ENCODE measurements at regions not wholly inside any gene's neighbourhood (a gene's known extent, or its start where the extent isn't known, plus 50 kb on each side); places are given as distances from the start of the nearest gene placed in this dataset.

DNA sequence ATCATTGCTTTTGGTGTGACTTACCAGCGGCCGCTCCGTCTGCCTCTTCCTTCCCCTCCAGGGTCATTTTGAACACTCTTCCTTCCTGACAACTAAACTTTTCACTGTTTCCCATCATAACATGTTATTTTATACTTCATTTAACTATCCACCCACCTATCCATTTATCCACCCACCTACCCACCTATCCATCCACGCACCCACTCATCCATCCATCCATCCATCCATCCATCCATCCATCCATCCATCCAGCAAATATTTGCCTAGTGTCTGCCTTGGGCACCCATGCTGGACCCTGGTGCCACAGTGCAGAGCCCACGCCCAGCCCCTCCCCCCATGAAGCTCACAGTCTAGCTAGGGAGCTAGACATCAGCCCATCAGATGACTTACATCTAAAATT lies 254.9 kb downstream of the TLE3 start:
- TF ChIP-seq, protein P1, sequence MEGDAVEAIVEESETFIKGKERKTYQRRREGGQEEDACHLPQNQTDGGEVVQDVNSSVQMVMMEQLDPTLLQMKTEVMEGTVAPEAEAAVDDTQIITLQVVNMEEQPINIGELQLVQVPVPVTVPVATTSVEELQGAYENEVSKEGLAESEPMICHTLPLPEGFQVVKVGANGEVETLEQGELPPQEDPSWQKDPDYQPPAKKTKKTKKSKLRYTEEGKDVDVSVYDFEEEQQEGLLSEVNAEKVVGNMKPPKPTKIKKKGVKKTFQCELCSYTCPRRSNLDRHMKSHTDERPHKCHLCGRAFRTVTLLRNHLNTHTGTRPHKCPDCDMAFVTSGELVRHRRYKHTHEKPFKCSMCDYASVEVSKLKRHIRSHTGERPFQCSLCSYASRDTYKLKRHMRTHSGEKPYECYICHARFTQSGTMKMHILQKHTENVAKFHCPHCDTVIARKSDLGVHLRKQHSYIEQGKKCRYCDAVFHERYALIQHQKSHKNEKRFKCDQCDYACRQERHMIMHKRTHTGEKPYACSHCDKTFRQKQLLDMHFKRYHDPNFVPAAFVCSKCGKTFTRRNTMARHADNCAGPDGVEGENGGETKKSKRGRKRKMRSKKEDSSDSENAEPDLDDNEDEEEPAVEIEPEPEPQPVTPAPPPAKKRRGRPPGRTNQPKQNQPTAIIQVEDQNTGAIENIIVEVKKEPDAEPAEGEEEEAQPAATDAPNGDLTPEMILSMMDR (IDR thresholded peaks at IDR 0.05), result no peak
- peaks cover 0 to 17% (median 7%) of the 10 kb centered on the region in 7 donors for H3K27me3 ChIP-seq
- peaks cover 0 to 14% (median 0%) of the 10 kb centered on the region in 9 donors for H3K4me1 ChIP-seq
- intact Hi-C loops (cut with DNase I), result no loop called here
- no peak overlapping the region for H3K27ac ChIP-seq
- ATAC-seq (no peak), DNase-seq (no peak)
- WGBS, 2 donors, result 64 to 90% methylated on average over 5 of the region's 5 CpGs
- H3K36me3 ChIP-seq, result no peaks in the 10 kb centered on the region
- H3K4me3 ChIP-seq, result no peak overlapping the region
- H3K9me3 ChIP-seq, result no peaks in the 10 kb centered on the region

DNA sequence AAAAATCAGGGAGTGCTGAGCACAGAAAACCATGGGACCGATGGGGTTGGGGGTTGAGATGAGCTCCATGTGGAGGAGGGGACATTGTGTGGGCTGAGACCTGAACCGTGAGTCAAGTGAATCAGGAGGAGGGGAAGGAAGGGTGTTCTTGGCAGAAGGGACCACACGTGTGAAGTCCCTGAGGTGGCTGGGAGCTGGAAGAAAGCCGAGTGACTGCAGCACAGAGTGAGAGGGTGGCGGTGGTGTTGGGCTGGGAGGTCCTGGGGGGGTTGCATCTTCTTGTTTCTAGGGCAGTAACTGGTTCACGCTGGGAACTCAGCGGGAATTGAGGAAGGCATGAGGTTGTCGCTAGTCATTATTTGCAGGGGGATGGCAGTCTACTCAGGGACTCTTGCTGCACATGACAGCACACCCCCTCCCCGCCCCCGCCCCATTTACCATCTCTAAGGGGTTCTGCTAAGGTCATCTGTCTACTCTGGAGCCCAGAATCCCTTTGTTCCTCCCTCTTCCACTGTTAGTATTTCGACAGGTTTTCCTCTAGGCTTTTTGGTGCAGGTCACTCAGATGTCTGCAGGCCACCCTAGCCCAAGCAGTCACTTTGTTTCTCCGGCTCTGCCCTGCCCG lies 254.3 kb downstream of the TLE3 start:
- TF ChIP-seq, protein P1 (IDR thresholded peaks at IDR 0.05), result no peak
- Histone ChIP-seq H3K9me3 (no peaks in the 10 kb centered on the region), H3K4me3 (no peak overlapping the region), H3K27ac (no peak overlapping the region), H3K4me1 (peaks cover 0 to 14% (median 0%) of the 10 kb centered on the region in 9 donors), H3K27me3 (peaks cover 0 to 19% (median 8%) of the 10 kb centered on the region in 7 donors), H3K36me3 (no peaks in the 10 kb centered on the region)
- DNase-seq (no peak), ATAC-seq (no peak)
- WGBS, 2 donors, result 61 to 66% methylated on average over 13 of the region's 13 CpGs
- intact Hi-C loops (cut with DNase I), result no loop called here

DNA sequence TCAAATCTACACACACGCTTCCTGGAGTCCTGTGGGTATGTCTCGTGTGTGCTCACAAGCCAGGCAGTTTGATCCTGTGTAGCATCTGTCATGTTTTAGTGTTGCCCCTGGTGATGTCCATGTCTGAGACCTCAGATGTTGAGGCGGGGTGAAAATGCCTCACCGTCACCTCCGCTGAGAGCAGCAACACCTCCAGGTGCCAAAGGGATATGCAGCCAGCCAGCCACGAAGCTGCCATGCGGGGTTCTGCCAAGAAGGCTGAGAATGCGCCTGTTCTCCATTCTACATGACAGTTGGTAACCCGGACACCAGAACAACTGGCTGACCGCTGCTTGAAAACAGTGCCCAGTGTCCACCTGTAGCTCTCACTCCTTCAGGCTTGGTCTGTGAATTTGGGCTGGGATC lies 253.8 kb downstream of the TLE3 start:
- intact Hi-C loops (cut with DNase I), result no loop called here
- Histone ChIP-seq H3K36me3 (no peaks in the 10 kb centered on the region), H3K4me3 (no peak overlapping the region), H3K27ac (no peak overlapping the region), H3K27me3 (peaks cover 0 to 19% (median 8%) of the 10 kb centered on the region in 7 donors), H3K4me1 (peaks cover 0 to 14% (median 0%) of the 10 kb centered on the region in 9 donors), H3K9me3 (no peaks in the 10 kb centered on the region)
- WGBS, 2 donors, result 48 to 61% methylated on average over 10 of the region's 10 CpGs
- DNase-seq, result peak; percentile 42 to 59
- TF ChIP-seq, protein P1 (IDR thresholded peaks at IDR 0.05), result no peak
- peak; percentile 74 to 94 (median 92) for ATAC-seq

DNA sequence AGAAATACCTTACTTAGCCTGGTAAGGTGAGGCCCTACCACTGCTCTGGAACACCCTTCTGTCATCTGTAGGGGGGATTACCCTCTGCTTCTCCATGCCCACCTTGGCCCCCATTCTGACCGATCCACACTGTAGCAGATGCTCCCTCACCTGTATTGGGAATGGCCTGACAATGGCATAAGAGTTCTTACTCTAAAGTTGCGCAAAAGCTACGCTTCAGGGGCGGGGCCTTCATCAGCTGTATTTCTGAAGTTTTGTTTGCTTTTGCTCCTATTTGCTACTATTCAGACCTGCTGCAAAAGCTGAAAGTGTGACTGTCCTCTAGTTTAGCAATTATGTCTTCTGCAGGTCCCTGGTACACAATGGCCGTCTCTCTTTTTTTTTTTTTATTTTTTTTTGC lies 252.6 kb downstream of the TLE3 start:
- intact Hi-C loops (cut with DNase I), result no loop called here
- no peak for DNase-seq
- H3K4me3 ChIP-seq, result no peak overlapping the region
- no peaks in the 10 kb centered on the region for H3K36me3 ChIP-seq
- H3K4me1 ChIP-seq, result peaks cover 0 to 14% (median 0%) of the 10 kb centered on the region in 9 donors
- ATAC-seq, result no peak
- H3K9me3 ChIP-seq, result no peaks in the 10 kb centered on the region
- peaks cover 0 to 23% (median 10%) of the 10 kb centered on the region in 7 donors for H3K27me3 ChIP-seq
- WGBS, 2 donors, result 85 to 95% methylated on average over 5 of the region's 5 CpGs
- TF ChIP-seq, protein P1 (IDR thresholded peaks at IDR 0.05), result no peak
- no peak overlapping the region for H3K27ac ChIP-seq

Data from heart right ventricle (tissue), 16 donors.